ENCODE measurements at regions not wholly inside any gene's neighbourhood (a gene's known extent, or its start where the extent isn't known, plus 50 kb on each side); places are given as distances from the start of the nearest gene placed in this dataset.

DNA sequence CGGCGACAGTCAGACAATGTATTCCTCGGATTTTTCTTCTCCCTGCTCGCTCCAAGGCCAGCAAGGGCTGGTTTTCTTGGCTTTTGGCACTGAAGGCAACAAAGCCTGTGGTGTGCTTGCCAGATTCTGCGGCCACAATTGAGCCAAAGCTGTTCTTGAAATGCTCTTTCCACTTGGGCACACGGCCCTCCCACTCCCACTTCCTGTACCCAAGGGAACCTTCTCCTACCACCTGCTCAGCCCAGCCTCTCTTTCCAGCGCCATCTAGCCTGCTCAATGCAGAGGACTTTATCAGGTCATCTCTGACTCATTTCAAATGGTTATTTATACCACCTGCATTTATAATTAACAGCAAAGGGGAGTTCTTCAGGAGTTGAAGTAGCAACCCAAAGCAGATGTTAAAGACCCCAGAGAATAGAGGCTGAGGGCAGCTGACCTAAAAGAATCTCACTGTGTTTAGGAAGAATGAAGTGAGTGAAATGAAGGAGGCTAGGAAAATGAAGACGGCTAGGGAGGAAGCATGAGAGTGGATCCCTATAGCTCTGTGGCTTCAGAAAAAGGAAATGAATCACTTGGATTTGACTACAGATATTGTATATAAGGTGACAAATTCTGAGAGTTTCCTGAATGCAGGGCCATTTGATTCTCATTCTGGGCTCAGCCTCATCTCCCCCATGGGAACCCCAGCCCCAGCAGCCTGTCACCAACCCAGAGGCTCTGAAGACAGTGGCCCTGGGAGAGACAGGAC is 439.0 kb downstream of the ENC1 start:
- no peaks in the 10 kb centered on the region for H3K23me2 ChIP-seq (ENCODE audit: low read depth, low read length)
- no peak overlapping the region for H3K9ac ChIP-seq (replicated peaks in 1 of 4; ENCODE audit: extremely low read depth in 1 of 4, low read depth in 3 of 4, low read length in 3 of 4)
- no peak for TF ChIP-seq TEAD4 (IDR thresholded peaks at IDR 0.05; ENCODE audit: low read depth, low read length)
- no peak for TF ChIP-seq BCL11A (IDR thresholded peaks at IDR 0.05; ENCODE audit: low read depth in 2 of 2, low read length in 2 of 2)
- H3K4me3 ChIP-seq (ENCODE audit: extremely low read depth in 1 of 4, insufficient read depth in 2 of 4, low read depth in 3 of 4, low read length in 4 of 4): no peak overlapping the region
- H3K9me3 ChIP-seq (ENCODE audit: insufficient read depth in 2 of 2, low read depth in 1 of 2, low read length in 1 of 2): no peaks in the 10 kb centered on the region
- H3K14ac ChIP-seq (ENCODE audit: insufficient read length): no peak overlapping the region
- no peak overlapping the region for H2BK5ac ChIP-seq (ENCODE audit: low read depth, low read length)
- no peaks in the 10 kb centered on the region for H3K79me2 ChIP-seq (ENCODE audit: control insufficient read depth in 1 of 2, insufficient read depth in 2 of 2, low read length in 2 of 2)
- H3K27me3 ChIP-seq (replicated peaks in 1 of 4; ENCODE audit: control insufficient read depth in 3 of 4, extremely low read depth in 1 of 4, insufficient read depth in 3 of 4, low read length in 3 of 4): no peaks in the 10 kb centered on the region; a peak in 1 of 7 replicates
- DNase-seq (ENCODE audit: low read depth in 1 of 2, low spot score in 2 of 2): no peak
- H2AK5ac ChIP-seq (ENCODE audit: low read depth, low read length): no peak overlapping the region
- no peak overlapping the region for H3K4me2 ChIP-seq (ENCODE audit: insufficient read depth in 1 of 2, low read depth in 2 of 2, low read length in 2 of 2)
- no peaks in the 10 kb centered on the region for H3K36me3 ChIP-seq (ENCODE audit: control insufficient read depth in 2 of 4, insufficient read depth in 4 of 4, low read length in 3 of 4)
- no peak overlapping the region for H4K8ac ChIP-seq (ENCODE audit: extremely low read depth, insufficient read depth, low read length)
- no peak overlapping the region for H4K5ac ChIP-seq (ENCODE audit: insufficient read length, low read depth, low read length)
- no peak overlapping the region for H3K23ac ChIP-seq (ENCODE audit: insufficient read length)
- H3K4me1 ChIP-seq (replicated peaks in 1 of 4; ENCODE audit: control insufficient read depth in 3 of 4, insufficient read depth in 4 of 4, low read length in 3 of 4): peaks cover 0 to 5% (median 2%) of the 10 kb centered on the region in 4 experiments; a peak in 5 of 7 replicates
- H2BK120ac ChIP-seq (replicated peaks; ENCODE audit: low read depth, low read length): no peak overlapping the region
- H4K20me1 ChIP-seq (replicated peaks in 1 of 2; ENCODE audit: control insufficient read depth in 1 of 2, insufficient read depth in 2 of 2, low read length in 2 of 2): no peaks in the 10 kb centered on the region
- WGBS, 2 experiments (ENCODE audit: extremely low coverage in 1 of 2, insufficient coverage in 1 of 2, insufficient read length in 1 of 2, insufficient replicate concordance in 2 of 2, low coverage in 1 of 2, low lambda C conversion rate in 2 of 2, missing lambda C conversion rate in 1 of 2): 95% methylated on average over 8 of the region's 8 CpGs; no CpG with 5 or more reads in 1 of the 2 experiments
- no peak overlapping the region for H2AFZ ChIP-seq (ENCODE audit: low read length)
- H3K56ac ChIP-seq (replicated peaks; ENCODE audit: insufficient read length, low read depth, low read length): no peak overlapping the region
- no peak overlapping the region for H2BK12ac ChIP-seq (ENCODE audit: low read depth, low read length)
- H4K91ac ChIP-seq (replicated peaks; ENCODE audit: insufficient read length, low read length): no peak overlapping the region
- no peak overlapping the region for H2BK15ac ChIP-seq (ENCODE audit: low read length)
- H2BK20ac ChIP-seq (ENCODE audit: low read length): no peak overlapping the region
- no peak for FAIRE-seq
- no peak overlapping the region for H3K18ac ChIP-seq (ENCODE audit: extremely low read depth, low read length)
- no peak overlapping the region for H3K4ac ChIP-seq (replicated peaks; ENCODE audit: insufficient read length, low read depth, low read length)
- H3K27ac ChIP-seq (ENCODE audit: low read depth, low read length): no peak overlapping the region
- ChIA-PET CTCF (ENCODE audit: partially characterized antibody) (interaction anchor here (2.3 to 9.1 kb wide), 2 partner anchors 10 to 58 kb away, joined by 5 to 47 read pairs; no protein-coding TSS in a partner anchor), POLR2A (ENCODE audit: partially characterized antibody) (no interaction called here)
- H3K79me1 ChIP-seq (ENCODE audit: low read depth, low read length): no peaks in the 10 kb centered on the region
